ENCODE measurements at regions not wholly inside any gene's neighbourhood (a gene's known extent, or its start where the extent isn't known, plus 50 kb on each side); places are given as distances from the start of the nearest gene placed in this dataset.

DNA sequence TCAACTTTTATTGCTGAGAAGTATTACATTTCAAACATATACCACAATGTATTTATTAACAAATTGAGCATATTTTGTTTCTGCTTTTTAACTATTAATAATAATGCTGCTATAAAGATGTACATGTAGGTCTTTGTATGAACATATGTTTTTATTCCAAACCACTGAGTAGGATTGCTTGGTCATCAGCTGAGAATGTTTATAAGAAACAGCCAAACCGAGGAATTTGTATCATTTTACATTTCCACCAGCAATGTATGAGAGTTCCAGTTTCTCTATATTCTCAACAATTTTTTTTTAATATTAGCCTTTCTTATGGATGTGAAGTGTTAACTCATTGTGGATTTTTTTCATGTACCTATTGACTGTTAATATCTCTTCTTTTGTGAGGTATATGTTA lies 119.5 kb upstream of the MDFIC2 start:
- Histone ChIP-seq H3K4me2 (ENCODE audit: low read length) (no peak overlapping the region), H3K4me3 (ENCODE audit: low read length) (no peak overlapping the region), H3K9ac (ENCODE audit: low read length) (no peak overlapping the region), H3K27me3 (ENCODE audit: low read length) (no peaks in the 10 kb centered on the region), H3F3A (ENCODE audit: low read length, unreplicated experiment) (no peaks in the 10 kb centered on the region), H3K4me1 (ENCODE audit: insufficient read depth, low read length) (no peaks in the 10 kb centered on the region), H3K27ac (ENCODE audit: low read length) (no peak overlapping the region), H3K9me3 (ENCODE audit: low read length) (no peaks in the 10 kb centered on the region), H3K9me2 (replicated peaks; ENCODE audit: low read length) (no peaks in the 10 kb centered on the region), H2AFZ (ENCODE audit: low read length) (no peak overlapping the region), H4K20me1 (ENCODE audit: low read length) (no peaks in the 10 kb centered on the region), H3K79me2 (ENCODE audit: low read length) (no peaks in the 10 kb centered on the region), H3K36me3 (ENCODE audit: low read depth, low read length) (no peaks in the 10 kb centered on the region)
- no peak for DNase-seq
- BruUV-seq (replicated peaks), result no TSS peak
- intact Hi-C loops (cut with micrococcal nuclease), result no loop called here
- ChIA-PET POLR2A (ENCODE audit: unreplicated experiment) (no interaction called here), CTCF (no interaction called here)
- ATAC-seq, result no peak
- TF ChIP-seq EZH2phosphoT487 (IDR thresholded peaks at IDR 0.05; ENCODE audit: borderline replicate concordance, low read length) (no peak), EZH2 (IDR thresholded peaks at IDR 0.05; ENCODE audit: low read length, unreplicated experiment) (no peak)
- TF ChIP-seq, protein P1, sequence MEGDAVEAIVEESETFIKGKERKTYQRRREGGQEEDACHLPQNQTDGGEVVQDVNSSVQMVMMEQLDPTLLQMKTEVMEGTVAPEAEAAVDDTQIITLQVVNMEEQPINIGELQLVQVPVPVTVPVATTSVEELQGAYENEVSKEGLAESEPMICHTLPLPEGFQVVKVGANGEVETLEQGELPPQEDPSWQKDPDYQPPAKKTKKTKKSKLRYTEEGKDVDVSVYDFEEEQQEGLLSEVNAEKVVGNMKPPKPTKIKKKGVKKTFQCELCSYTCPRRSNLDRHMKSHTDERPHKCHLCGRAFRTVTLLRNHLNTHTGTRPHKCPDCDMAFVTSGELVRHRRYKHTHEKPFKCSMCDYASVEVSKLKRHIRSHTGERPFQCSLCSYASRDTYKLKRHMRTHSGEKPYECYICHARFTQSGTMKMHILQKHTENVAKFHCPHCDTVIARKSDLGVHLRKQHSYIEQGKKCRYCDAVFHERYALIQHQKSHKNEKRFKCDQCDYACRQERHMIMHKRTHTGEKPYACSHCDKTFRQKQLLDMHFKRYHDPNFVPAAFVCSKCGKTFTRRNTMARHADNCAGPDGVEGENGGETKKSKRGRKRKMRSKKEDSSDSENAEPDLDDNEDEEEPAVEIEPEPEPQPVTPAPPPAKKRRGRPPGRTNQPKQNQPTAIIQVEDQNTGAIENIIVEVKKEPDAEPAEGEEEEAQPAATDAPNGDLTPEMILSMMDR (conservative IDR thresholded peaks at IDR 0.05; ENCODE audit: low read depth, low read length), result no peak

DNA sequence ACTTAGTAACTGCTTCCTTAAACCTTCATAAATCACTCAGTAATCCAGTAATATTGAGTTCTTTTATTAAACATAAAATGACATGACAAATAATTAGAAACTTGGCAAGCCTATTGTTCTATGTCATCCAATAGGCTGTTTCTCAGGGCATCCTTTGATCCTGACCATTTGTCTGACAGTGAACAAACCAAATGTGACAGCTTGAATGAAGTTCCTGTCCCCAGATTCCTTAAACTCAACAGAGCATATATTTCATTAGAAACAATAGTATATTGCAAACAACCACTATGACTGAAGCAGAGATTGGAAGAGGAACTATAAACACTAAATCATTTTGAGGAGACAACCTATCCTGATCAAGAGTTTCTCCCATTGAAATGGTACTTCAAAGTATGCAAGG lies 113.6 kb upstream of the MDFIC2 start:
- BruUV-seq (replicated peaks), result no TSS peak
- TF ChIP-seq, protein P1 (conservative IDR thresholded peaks at IDR 0.05; ENCODE audit: low read depth, low read length), result no peak
- no peak for TF ChIP-seq EZH2 (IDR thresholded peaks at IDR 0.05; ENCODE audit: low read length, unreplicated experiment)
- no peak for TF ChIP-seq EZH2phosphoT487 (IDR thresholded peaks at IDR 0.05; ENCODE audit: borderline replicate concordance, low read length)
- ATAC-seq, result no peak
- Histone ChIP-seq H3K4me3 (ENCODE audit: low read length) (no peak overlapping the region), H3K27ac (ENCODE audit: low read length) (no peak overlapping the region), H2AFZ (ENCODE audit: low read length) (no peak overlapping the region), H3K27me3 (ENCODE audit: low read length) (no peaks in the 10 kb centered on the region), H3K9me2 (replicated peaks; ENCODE audit: low read length) (no peaks in the 10 kb centered on the region), H3K36me3 (ENCODE audit: low read depth, low read length) (no peaks in the 10 kb centered on the region), H4K20me1 (ENCODE audit: low read length) (no peaks in the 10 kb centered on the region), H3K9me3 (ENCODE audit: low read length) (no peaks in the 10 kb centered on the region), H3K9ac (ENCODE audit: low read length) (no peak overlapping the region), H3K4me2 (ENCODE audit: low read length) (no peak overlapping the region), H3K79me2 (ENCODE audit: low read length) (no peaks in the 10 kb centered on the region), H3K4me1 (ENCODE audit: insufficient read depth, low read length) (no peaks in the 10 kb centered on the region), H3F3A (ENCODE audit: low read length, unreplicated experiment) (no peaks in the 10 kb centered on the region)
- ChIA-PET CTCF (no interaction called here), POLR2A (ENCODE audit: unreplicated experiment) (no interaction called here)
- intact Hi-C loops (cut with micrococcal nuclease), result no loop called here
- DNase-seq, result no peak

DNA sequence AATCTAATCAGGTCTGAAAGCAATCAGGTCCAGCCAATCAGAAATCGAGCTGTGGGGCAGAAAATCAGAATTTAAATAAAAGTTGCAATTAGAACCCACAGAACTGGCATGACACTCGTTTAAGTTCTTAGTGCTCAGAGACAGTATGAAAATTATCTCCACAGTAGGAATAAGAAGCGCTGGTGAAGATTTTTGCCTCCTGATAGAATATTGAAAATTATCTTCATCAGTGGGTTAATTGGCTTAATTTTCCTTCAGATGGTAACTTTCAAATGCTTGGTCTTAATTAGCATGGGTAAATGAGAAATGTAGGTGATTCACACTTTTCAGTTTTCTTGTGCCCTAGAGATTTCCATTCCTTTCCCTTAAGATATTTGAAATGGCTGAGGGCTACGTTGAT lies 109.1 kb upstream of the MDFIC2 start:
- ChIA-PET CTCF (no interaction called here), POLR2A (ENCODE audit: unreplicated experiment) (no interaction called here)
- no peaks in the 10 kb centered on the region for H4K20me1 ChIP-seq (ENCODE audit: low read length)
- no peak overlapping the region for H2AFZ ChIP-seq (ENCODE audit: low read length)
- H3K79me2 ChIP-seq (ENCODE audit: low read length), result no peaks in the 10 kb centered on the region
- no peaks in the 10 kb centered on the region for H3K4me1 ChIP-seq (ENCODE audit: insufficient read depth, low read length)
- no peaks in the 10 kb centered on the region for H3K9me2 ChIP-seq (replicated peaks; ENCODE audit: low read length)
- no peaks in the 10 kb centered on the region for H3K27me3 ChIP-seq (ENCODE audit: low read length)
- H3K27ac ChIP-seq (ENCODE audit: low read length), result no peak overlapping the region
- ATAC-seq (no peak), DNase-seq (no peak)
- intact Hi-C loops (cut with micrococcal nuclease), result no loop called here
- TF ChIP-seq, protein P1 (conservative IDR thresholded peaks at IDR 0.05; ENCODE audit: low read depth, low read length), result no peak
- no peak for TF ChIP-seq EZH2 (IDR thresholded peaks at IDR 0.05; ENCODE audit: low read length, unreplicated experiment)
- no peak for TF ChIP-seq EZH2phosphoT487 (IDR thresholded peaks at IDR 0.05; ENCODE audit: borderline replicate concordance, low read length)
- H3K36me3 ChIP-seq (ENCODE audit: low read depth, low read length), result no peaks in the 10 kb centered on the region
- H3K4me3 ChIP-seq (ENCODE audit: low read length), result no peak overlapping the region
- H3F3A ChIP-seq (ENCODE audit: low read length, unreplicated experiment), result no peaks in the 10 kb centered on the region
- no peak overlapping the region for H3K4me2 ChIP-seq (ENCODE audit: low read length)
- BruUV-seq (replicated peaks), result no TSS peak
- H3K9me3 ChIP-seq (ENCODE audit: low read length), result no peaks in the 10 kb centered on the region
- H3K9ac ChIP-seq (ENCODE audit: low read length), result no peak overlapping the region

Data from PC-3 (cell line).